LNCAP (cell line): ENCODE measurements at regions not wholly inside any gene's neighbourhood (a gene's known extent, or its start where the extent isn't known, plus 50 kb on each side); places are given as distances from the start of the nearest gene placed in this dataset.

Source experiments
- TF ChIP-seq, protein P1 (sequence below): fragments of 450-650 bp; IDR thresholded peaks from 2 replicates; pipeline ENCODE4 v1.5.1; 2017; ENCODE audit warnings: mild to moderate bottlenecking

DNA sequence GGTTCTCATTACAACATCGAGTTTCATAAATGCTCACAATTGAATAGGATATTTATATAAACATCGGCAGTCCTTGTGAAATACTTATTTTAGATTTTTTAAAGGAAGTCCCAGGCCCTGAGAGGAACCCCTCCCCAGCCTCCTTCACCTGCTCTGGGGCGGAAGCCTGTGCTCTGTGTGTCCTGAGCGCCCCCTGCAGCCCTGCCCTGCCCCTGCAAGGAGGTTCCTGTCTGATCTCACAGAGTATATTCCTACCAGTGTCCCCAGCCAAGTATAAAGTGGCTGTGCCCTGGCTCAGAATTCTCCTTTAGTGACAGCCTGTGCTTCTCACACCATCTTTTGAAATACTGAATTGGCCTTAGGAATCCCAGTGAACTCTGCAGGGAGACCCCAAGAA is 659.5 kb downstream of the TMEM121 start:
- TF ChIP-seq, protein P1, sequence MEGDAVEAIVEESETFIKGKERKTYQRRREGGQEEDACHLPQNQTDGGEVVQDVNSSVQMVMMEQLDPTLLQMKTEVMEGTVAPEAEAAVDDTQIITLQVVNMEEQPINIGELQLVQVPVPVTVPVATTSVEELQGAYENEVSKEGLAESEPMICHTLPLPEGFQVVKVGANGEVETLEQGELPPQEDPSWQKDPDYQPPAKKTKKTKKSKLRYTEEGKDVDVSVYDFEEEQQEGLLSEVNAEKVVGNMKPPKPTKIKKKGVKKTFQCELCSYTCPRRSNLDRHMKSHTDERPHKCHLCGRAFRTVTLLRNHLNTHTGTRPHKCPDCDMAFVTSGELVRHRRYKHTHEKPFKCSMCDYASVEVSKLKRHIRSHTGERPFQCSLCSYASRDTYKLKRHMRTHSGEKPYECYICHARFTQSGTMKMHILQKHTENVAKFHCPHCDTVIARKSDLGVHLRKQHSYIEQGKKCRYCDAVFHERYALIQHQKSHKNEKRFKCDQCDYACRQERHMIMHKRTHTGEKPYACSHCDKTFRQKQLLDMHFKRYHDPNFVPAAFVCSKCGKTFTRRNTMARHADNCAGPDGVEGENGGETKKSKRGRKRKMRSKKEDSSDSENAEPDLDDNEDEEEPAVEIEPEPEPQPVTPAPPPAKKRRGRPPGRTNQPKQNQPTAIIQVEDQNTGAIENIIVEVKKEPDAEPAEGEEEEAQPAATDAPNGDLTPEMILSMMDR, result peak; percentile 45; the same call in 1 of the 2 replicates

DNA sequence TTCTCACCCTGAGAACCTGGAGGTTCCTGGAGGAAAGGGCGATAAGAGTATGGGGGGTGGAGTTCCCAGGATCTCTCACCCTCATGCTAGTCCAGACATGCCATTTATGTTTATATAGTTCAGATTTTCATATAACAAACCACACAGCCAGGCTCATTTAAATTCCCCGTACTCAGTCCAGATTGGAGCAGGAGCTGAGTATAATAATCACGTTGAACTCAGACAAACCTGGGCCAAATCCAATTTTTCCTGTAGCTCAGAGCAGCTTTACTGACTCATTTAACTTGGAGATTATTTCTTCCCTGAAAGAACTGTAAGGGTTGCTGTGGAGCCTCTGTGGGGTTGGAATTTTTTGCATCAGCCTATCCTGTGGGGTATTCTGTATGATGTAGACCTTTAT is 660.8 kb downstream of the TMEM121 start:
- TF ChIP-seq, protein P1, result no peak

DNA sequence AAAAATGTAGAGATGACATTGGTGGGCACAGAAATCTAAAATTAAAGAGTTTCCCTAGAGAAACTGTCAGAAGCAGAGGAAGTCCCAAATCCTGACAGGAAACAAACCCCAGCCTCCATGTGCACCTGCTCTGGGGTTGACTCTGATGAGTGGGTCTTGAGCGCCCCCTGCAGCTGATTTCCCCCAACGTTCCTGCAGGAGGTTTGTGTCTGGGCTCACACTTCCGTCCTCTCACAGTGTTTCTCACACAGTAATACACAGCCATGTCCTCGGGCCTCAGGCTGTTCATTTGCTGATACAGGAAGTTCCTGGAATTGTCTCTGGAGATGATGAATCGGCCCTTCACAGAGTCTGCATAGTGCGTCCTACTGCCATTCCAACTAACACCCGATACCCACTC is 670.1 kb downstream of the TMEM121 start:
- TF ChIP-seq, protein P1, result peak; percentile 22; the same call in 1 of the 2 replicates

DNA sequence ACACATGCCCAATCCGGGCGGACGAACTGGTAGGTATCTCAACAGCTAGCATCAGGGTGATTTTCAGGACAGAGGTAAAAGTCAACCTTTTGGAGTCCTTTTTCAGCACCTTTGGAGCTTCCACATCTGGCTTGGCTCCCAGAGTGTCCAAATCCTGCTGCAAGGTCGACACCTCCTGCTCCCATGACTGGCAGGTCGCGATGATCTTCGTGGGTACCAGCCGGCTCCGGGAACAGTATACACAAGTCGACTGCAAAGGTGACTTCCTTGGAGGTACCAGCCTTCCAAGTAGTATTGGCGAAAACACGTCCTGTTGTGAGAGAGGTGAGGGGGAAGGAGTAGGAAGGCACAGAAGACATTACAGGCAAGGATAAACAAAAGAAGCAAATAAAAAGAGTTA is 672.7 kb downstream of the TMEM121 start:
- TF ChIP-seq, protein P1, result no peak

DNA sequence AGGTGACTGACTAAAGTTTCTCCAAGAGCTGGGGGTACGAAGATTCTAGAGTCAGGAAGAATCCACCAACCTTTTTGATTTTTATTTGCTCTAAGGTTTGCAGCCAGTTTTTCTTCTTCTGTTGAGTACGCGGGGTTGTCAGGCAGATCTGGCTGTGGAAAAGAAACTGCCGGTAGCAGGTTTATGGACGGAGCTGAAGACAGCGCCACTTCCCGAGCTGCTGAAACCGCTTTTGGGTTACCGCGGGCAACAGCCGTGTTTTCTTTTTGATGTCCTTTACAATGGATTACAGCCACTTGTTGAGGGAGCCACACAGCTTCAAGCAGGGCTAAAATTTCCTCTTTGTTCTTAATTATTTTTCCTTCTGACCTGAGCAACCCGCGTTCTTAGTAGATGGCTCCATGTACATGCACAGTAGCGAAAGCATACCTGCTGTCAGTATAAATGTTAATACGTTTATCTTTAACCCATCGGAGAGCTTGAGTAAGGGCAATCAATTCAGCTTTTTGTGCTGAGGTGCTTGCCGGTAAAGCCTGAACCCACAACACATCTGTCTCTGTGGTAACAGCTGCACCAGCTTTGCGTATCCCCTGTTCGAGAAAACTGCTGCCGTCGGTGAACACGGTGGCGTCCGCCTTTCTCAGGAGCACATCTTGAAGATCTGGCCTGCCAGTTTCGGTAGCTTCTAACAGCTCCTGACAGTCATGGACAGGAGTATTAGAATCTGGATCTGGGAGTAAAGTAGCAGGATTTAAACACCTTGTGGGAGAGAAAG is 674.3 kb downstream of the TMEM121 start:
- TF ChIP-seq, protein P1, result no peak

DNA sequence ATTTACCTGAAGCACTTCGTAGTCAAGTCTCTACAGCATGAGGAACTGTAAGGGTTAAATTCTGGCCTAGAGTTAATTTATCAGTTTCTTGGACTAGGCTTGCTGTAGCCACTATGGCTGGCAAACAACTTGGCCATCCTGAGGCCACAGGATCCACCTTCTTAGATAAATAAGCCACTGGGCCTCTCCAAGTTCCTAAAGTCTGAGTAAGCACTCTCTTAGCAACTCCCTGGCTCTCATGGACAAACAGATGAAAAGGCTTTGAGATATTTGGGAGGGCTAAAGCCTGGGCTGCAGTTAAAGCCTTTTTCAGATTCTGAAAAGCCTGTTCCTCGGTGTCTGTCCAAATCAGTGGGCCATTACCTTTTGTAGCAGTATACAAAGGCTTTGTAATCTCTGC is 675.0 kb downstream of the TMEM121 start:
- TF ChIP-seq, protein P1, result no peak

DNA sequence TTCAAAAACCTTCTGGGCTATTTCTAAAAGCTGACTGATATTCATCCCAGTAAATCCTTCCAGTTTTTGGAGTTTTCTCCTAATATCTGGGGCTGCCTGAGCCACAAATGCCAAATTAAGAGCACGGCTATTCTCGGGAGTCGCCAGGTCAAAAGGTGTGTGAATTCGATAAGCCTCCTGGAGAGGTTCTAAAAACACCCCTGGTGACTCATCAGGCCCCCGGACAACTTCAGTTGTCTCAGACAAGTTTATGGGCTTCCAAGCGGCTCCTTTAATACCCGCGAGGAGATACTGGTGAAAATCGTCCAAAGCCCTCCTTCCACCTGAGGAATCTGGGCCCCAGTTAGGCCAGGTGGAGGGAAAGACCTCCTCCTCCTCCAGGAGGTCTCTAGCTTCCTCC is 677.1 kb downstream of the TMEM121 start:
- TF ChIP-seq, protein P1, result no peak

DNA sequence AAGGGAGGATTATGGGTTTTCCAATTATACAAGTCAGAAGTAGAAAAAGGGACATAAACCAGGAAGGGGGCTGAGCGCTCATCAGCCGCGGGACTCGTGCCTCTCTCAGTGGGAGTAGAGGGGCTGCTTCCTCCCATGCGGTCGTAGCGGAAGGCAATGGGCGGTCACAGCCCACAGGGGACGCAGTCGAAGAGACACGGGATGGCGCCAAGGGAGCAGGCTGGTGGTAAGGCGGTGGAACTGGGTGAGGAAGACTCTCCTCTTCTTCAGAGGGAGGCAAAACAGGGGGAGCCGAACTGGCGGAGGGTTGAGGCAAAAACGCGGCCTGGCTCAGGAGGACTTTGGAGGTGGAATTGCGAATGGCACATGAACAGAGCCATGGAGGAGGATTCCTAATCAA is 677.7 kb downstream of the TMEM121 start:
- TF ChIP-seq, protein P1, result no peak
